ENCODE measurements at regions not wholly inside any gene's neighbourhood (a gene's known extent, or its start where the extent isn't known, plus 50 kb on each side); places are given as distances from the start of the nearest gene placed in this dataset.

DNA sequence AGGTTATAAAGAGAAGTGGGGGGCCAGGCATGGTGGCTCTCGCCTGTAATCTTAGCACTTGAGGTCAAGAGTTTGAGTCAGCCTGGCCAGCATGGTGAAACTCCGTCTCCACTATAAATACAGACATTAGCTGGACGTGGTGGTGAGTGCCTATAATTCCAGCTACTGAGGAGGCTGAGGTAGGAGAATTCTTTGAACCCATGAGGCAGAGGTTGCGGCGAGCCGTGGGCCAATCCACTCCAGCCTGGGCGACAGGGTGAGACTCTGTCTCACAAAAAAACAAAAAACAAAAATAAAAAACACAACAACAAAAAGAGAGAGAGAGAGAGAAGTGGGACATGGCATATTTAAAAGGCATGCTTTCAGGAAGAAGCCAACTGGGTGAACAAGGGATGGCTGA, 80.1 kb upstream of the CARD18 start:
- H3K27ac ChIP-seq = no peak overlapping the region
- WGBS, 2 donors = 90 to 94% methylated on average over 7 of the region's 7 CpGs
- ATAC-seq = no peak

DNA sequence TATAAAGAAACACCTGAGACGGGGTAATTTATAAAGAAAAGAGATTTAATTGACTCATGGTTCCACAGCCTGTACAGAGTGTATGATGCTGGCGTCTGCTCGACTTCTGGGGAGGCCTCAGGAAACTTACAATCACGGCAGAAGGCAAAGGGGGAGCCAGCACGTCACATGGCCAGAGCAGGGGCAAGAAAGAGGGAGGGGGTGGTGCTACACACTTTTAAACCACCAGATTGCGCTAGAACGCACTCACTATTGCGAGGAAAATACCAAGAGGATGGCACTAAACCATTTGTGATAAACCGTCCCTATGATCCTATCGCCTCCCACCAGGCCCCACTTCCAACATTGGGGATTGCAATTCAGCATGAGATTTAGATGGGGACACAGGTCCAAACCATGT, 79.7 kb upstream of the CARD18 start:
- Histone ChIP-seq H3K27ac (no peak overlapping the region), H3K4me3 (no peak overlapping the region), H3K9me3 (no peaks in the 10 kb centered on the region), H3K36me3 (no peaks in the 10 kb centered on the region), H3K4me1 (no peaks in the 10 kb centered on the region), H3K27me3 (no peaks in the 10 kb centered on the region)
- TF ChIP-seq, protein P1, sequence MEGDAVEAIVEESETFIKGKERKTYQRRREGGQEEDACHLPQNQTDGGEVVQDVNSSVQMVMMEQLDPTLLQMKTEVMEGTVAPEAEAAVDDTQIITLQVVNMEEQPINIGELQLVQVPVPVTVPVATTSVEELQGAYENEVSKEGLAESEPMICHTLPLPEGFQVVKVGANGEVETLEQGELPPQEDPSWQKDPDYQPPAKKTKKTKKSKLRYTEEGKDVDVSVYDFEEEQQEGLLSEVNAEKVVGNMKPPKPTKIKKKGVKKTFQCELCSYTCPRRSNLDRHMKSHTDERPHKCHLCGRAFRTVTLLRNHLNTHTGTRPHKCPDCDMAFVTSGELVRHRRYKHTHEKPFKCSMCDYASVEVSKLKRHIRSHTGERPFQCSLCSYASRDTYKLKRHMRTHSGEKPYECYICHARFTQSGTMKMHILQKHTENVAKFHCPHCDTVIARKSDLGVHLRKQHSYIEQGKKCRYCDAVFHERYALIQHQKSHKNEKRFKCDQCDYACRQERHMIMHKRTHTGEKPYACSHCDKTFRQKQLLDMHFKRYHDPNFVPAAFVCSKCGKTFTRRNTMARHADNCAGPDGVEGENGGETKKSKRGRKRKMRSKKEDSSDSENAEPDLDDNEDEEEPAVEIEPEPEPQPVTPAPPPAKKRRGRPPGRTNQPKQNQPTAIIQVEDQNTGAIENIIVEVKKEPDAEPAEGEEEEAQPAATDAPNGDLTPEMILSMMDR (IDR thresholded peaks at IDR 0.05) = no peak
- whole genome bisulfite sequencing, 2 donors = 94 to 98% methylated on average over 10 of the region's 10 CpGs
- intact Hi-C loops (cut with DNase I) = no loop called here
- FAIRE-seq = no peak
- ATAC-seq = no peak
- no peak for DNase-seq

More for the DNA sequence above, 80.1 kb upstream of the CARD18 start:
- no peak for FAIRE-seq
- Histone ChIP-seq H3K36me3 (no peaks in the 10 kb centered on the region), H3K4me3 (no peak overlapping the region), H3K9me3 (no peaks in the 10 kb centered on the region), H3K4me1 (no peaks in the 10 kb centered on the region), H3K27me3 (no peaks in the 10 kb centered on the region)
- no peak for DNase-seq
- TF ChIP-seq, protein P1 (IDR thresholded peaks at IDR 0.05) = no peak
- intact Hi-C loops (cut with DNase I) = no loop called here

DNA sequence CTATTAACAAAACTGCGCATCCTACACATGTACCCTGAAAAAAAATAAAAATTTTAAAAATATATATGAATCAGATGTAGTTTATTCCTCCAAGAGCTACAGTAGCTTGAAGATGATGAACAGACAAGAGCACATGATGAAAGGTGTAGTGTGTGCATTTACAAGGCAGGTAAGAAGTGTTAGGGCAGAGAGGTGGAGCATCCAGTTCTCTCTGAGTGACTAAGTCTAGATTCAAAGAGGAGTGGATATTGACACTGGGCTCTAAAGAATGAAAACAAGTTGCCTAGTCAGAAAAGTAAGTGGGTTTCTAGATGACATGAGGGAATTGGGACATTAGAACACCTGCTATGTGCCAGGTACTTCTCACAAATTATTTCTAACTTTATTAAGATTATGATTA, 76.0 kb upstream of the CARD18 start:
- Histone ChIP-seq H3K4me3 (no peak overlapping the region), H3K36me3 (no peaks in the 10 kb centered on the region), H3K27me3 (no peaks in the 10 kb centered on the region), H3K27ac (no peak overlapping the region), H3K9me3 (no peaks in the 10 kb centered on the region), H3K4me1 (no peaks in the 10 kb centered on the region)
- intact Hi-C loops (cut with DNase I) = no loop called here
- 96 to 100% methylated on average over 1 of the region's 1 CpG for WGBS, 2 donors
- TF ChIP-seq, protein P1 (IDR thresholded peaks at IDR 0.05) = no peak
- DNase-seq (no peak), FAIRE-seq (no peak), ATAC-seq (no peak)

DNA sequence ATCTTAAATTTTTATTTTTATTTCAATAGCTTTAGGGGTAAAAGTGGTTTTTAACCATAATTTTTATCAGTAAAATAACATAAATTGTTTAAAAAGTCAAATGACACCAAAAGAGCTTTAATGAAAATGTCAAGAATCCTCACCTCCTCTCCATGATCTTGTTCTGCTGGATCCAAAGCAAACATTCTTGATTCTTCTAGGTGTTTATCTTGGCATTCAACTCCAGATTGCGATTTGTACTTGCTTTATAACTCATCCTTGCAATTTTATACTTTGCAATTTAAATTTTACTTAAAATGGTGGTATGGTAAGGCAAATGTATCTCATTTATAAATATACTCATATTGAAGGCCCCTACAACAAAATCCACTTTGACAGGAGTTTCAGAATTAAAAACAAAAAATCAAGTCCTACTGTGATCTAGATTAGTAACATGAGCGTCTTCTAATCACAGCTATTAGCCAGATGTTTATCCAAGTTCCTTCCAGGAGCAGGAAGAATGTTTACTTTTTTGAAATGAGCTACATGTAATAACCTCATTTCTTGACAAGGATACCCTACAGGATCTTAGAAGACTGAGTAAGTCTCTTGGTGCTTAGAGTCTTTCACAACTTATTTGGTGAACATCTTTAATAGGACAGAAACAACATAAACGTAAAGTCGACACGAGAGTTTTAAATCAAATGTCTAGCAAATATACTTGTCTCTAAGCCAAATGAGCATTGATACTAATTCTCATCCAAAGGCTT, 72.4 kb upstream of the CARD18 start:
- no peaks in the 10 kb centered on the region for H3K27me3 ChIP-seq
- H3K9me3 ChIP-seq = no peaks in the 10 kb centered on the region
- intact Hi-C loops (cut with DNase I) = no loop called here
- FAIRE-seq (no peak), ATAC-seq (no peak), DNase-seq (no peak)
- no peaks in the 10 kb centered on the region for H3K4me1 ChIP-seq
- WGBS, 2 donors = 69 to 71% methylated on average over 5 of the region's 5 CpGs
- H3K36me3 ChIP-seq = no peaks in the 10 kb centered on the region
- no peak overlapping the region for H3K27ac ChIP-seq
- H3K4me3 ChIP-seq = no peak overlapping the region
- TF ChIP-seq, protein P1 (IDR thresholded peaks at IDR 0.05) = no peak

DNA sequence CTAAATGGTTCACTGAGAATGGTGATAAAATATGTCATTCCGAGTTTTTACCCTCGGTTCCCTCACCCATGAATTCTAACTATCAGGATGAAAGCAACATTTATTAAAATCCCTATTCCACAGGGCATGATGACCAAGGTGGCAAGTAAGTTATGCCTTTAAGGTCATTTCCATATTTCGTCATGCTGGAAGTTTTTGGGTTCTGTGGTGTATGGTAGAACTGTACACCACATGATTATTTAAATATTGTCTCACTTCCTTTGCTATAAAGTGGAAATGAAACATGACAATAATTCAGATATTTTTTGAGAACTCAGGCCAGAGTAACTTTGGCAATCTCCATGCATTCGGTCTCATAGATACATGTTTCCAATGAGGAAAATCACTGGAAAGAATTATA, 68.5 kb upstream of the CARD18 start:
- H3K4me1 ChIP-seq = peaks cover 6 to 14% (median 13%) of the 10 kb centered on the region in 3 donors
- ATAC-seq (no peak), DNase-seq (no peak), FAIRE-seq (no peak)
- no peak overlapping the region for H3K27ac ChIP-seq
- TF ChIP-seq, protein P1 (IDR thresholded peaks at IDR 0.05) = no peak
- no peaks in the 10 kb centered on the region for H3K36me3 ChIP-seq
- intact Hi-C loops (cut with DNase I) = no loop called here
- no peaks in the 10 kb centered on the region for H3K27me3 ChIP-seq
- no peak overlapping the region for H3K4me3 ChIP-seq
- WGBS, 2 donors = 93 to 95% methylated on average over 4 of the region's 4 CpGs
- H3K9me3 ChIP-seq = no peaks in the 10 kb centered on the region
